ENCODE measurements at regions not wholly inside any gene's neighbourhood (a gene's known extent, or its start where the extent isn't known, plus 50 kb on each side); places are given as distances from the start of the nearest gene placed in this dataset.

GRCh38 chr3:190739641-190740185, 122.8 kb downstream of the GMNC start:
- H3K79me2 ChIP-seq: no peaks in the 10 kb centered on the region
- H3K27ac ChIP-seq: no peak overlapping the region
- WGBS (ENCODE audit: low lambda C conversion rate, missing lambda C conversion rate): 82% methylated on average over 5 of the region's 5 CpGs

GRCh38 chr3:190738636-190739155, 123.8 kb downstream of the GMNC start:
- H3K9me3 ChIP-seq (ENCODE audit: low read depth): no peaks in the 10 kb centered on the region
- no peak for DNase-seq (ENCODE audit: low spot score)
- WGBS (ENCODE audit: low lambda C conversion rate, missing lambda C conversion rate): 86% methylated on average over 2 of the region's 2 CpGs

More at GRCh38 chr3:190739641-190740185, 122.8 kb downstream of the GMNC start:
- Histone ChIP-seq H3K36me3 (replicated peaks; ENCODE audit: insufficient read depth, low read depth) (no peaks in the 10 kb centered on the region), H3K27me3 (no peaks in the 10 kb centered on the region), H3K9me2 (replicated peaks; ENCODE audit: insufficient read depth) (no peaks in the 10 kb centered on the region), H3K4me2 (no peak overlapping the region), H3K9me3 (ENCODE audit: low read depth) (no peaks in the 10 kb centered on the region), H3K4me1 (ENCODE audit: insufficient read depth) (no peaks in the 10 kb centered on the region), H2AFZ (no peak overlapping the region), H3K4me3 (no peak overlapping the region), H4K20me1 (ENCODE audit: insufficient read depth, poor library complexity, severe bottlenecking) (no peaks in the 10 kb centered on the region)
- TF ChIP-seq EZH2 (IDR thresholded peaks at IDR 0.05; ENCODE audit: borderline replicate concordance): no peak
- TF ChIP-seq EZH2phosphoT487 (IDR thresholded peaks at IDR 0.05; ENCODE audit: low read depth, severe bottlenecking, unreplicated experiment): no peak
- TF ChIP-seq CTCF (IDR thresholded peaks at IDR 0.05; ENCODE audit: poor library complexity): no peak
- no peak for DNase-seq (ENCODE audit: low spot score)

GRCh38 chr3:190737446-190737845, 125.0 kb downstream of the GMNC start:
- no peak for TF ChIP-seq EZH2 (IDR thresholded peaks at IDR 0.05; ENCODE audit: borderline replicate concordance)
- H3K4me1 ChIP-seq (ENCODE audit: insufficient read depth): no peaks in the 10 kb centered on the region

More at GRCh38 chr3:190738636-190739155, 123.8 kb downstream of the GMNC start:
- no peak overlapping the region for H3K4me2 ChIP-seq
- TF ChIP-seq EZH2 (IDR thresholded peaks at IDR 0.05; ENCODE audit: borderline replicate concordance) (no peak), EZH2phosphoT487 (IDR thresholded peaks at IDR 0.05; ENCODE audit: low read depth, severe bottlenecking, unreplicated experiment) (no peak), CTCF (IDR thresholded peaks at IDR 0.05; ENCODE audit: poor library complexity) (no peak)
- no peak overlapping the region for H2AFZ ChIP-seq
- no peaks in the 10 kb centered on the region for H3K36me3 ChIP-seq (replicated peaks; ENCODE audit: insufficient read depth, low read depth)
- H3K4me1 ChIP-seq (ENCODE audit: insufficient read depth): no peaks in the 10 kb centered on the region
- H3K9me2 ChIP-seq (replicated peaks; ENCODE audit: insufficient read depth): no peaks in the 10 kb centered on the region
- H3K79me2 ChIP-seq: no peaks in the 10 kb centered on the region
- no peaks in the 10 kb centered on the region for H4K20me1 ChIP-seq (ENCODE audit: insufficient read depth, poor library complexity, severe bottlenecking)
- H3K27ac ChIP-seq: no peak overlapping the region
- H3K4me3 ChIP-seq: no peak overlapping the region
- no peaks in the 10 kb centered on the region for H3K27me3 ChIP-seq

GRCh38 chr3:190734490-190734889, 128.0 kb downstream of the GMNC start:
- H3K4me1 ChIP-seq (ENCODE audit: insufficient read depth): no peaks in the 10 kb centered on the region
- H3K9me3 ChIP-seq (ENCODE audit: low read depth): no peaks in the 10 kb centered on the region
- no peaks in the 10 kb centered on the region for H3K9me2 ChIP-seq (replicated peaks; ENCODE audit: insufficient read depth)
- no peaks in the 10 kb centered on the region for H3K27me3 ChIP-seq
- H4K20me1 ChIP-seq (ENCODE audit: insufficient read depth, poor library complexity, severe bottlenecking): no peaks in the 10 kb centered on the region
- H3K4me3 ChIP-seq: no peak overlapping the region
- H3K36me3 ChIP-seq (replicated peaks; ENCODE audit: insufficient read depth, low read depth): no peaks in the 10 kb centered on the region
- no peak overlapping the region for H2AFZ ChIP-seq
- no peak for DNase-seq (ENCODE audit: low spot score)
- no peak overlapping the region for H3K27ac ChIP-seq
- 73% methylated on average over 2 of the region's 2 CpGs for WGBS (ENCODE audit: low lambda C conversion rate, missing lambda C conversion rate)
- no peaks in the 10 kb centered on the region for H3K79me2 ChIP-seq
- H3K4me2 ChIP-seq: no peak overlapping the region
- TF ChIP-seq EZH2 (IDR thresholded peaks at IDR 0.05; ENCODE audit: borderline replicate concordance) (no peak), CTCF (IDR thresholded peaks at IDR 0.05; ENCODE audit: poor library complexity) (no peak), EZH2phosphoT487 (IDR thresholded peaks at IDR 0.05; ENCODE audit: low read depth, severe bottlenecking, unreplicated experiment) (no peak)

More at GRCh38 chr3:190737446-190737845, 125.0 kb downstream of the GMNC start:
- no peaks in the 10 kb centered on the region for H3K36me3 ChIP-seq (replicated peaks; ENCODE audit: insufficient read depth, low read depth)
- H3K79me2 ChIP-seq: no peaks in the 10 kb centered on the region
- no peak for DNase-seq (ENCODE audit: low spot score)
- no peaks in the 10 kb centered on the region for H4K20me1 ChIP-seq (ENCODE audit: insufficient read depth, poor library complexity, severe bottlenecking)
- H3K27me3 ChIP-seq: no peaks in the 10 kb centered on the region
- H3K4me3 ChIP-seq: no peak overlapping the region
- H3K9me3 ChIP-seq (ENCODE audit: low read depth): no peaks in the 10 kb centered on the region
- H3K9me2 ChIP-seq (replicated peaks; ENCODE audit: insufficient read depth): no peaks in the 10 kb centered on the region
- WGBS (ENCODE audit: low lambda C conversion rate, missing lambda C conversion rate): 95% methylated on average over 4 of the region's 4 CpGs
- no peak overlapping the region for H3K27ac ChIP-seq
- H3K4me2 ChIP-seq: no peak overlapping the region
- H2AFZ ChIP-seq: no peak overlapping the region

All from hepatocyte (in vitro differentiated cells).